ENCODE measurements at regions not wholly inside any gene's neighbourhood (a gene's known extent, or its start where the extent isn't known, plus 50 kb on each side); places are given as distances from the start of the nearest gene placed in this dataset.

- no peak overlapping the region for H3K4me2 ChIP-seq (ENCODE audit: low read length)
- H3K4me1 ChIP-seq (ENCODE audit: control insufficient read depth, low read length) = peaks cover 8% of the 10 kb centered on the region; the same call in 1 of the 2 replicates
- no peaks in the 10 kb centered on the region for H4K20me1 ChIP-seq (ENCODE audit: control insufficient read depth, insufficient read depth, low read depth, low read length)
Measured at GRCh38 chr17:77687417-77687816, 271.1 kb upstream of the TNRC6C start.

GRCh38 chr17:77687921-77688320 lies 270.6 kb upstream of the TNRC6C start:
- Histone ChIP-seq H3K27ac (ENCODE audit: low read depth, low read length) (no peak overlapping the region), H3K79me2 (ENCODE audit: control insufficient read depth, low read length) (no peaks in the 10 kb centered on the region), H3K9me3 (ENCODE audit: control insufficient read depth, insufficient read depth, low read length) (no peaks in the 10 kb centered on the region), H3K36me3 (ENCODE audit: control insufficient read depth, low read length) (no peaks in the 10 kb centered on the region), H3K4me2 (ENCODE audit: low read length) (no peak overlapping the region), H3F3A (ENCODE audit: control insufficient read depth, insufficient read depth) (no peaks in the 10 kb centered on the region), H4K20me1 (ENCODE audit: control insufficient read depth, insufficient read depth, low read depth, low read length) (no peaks in the 10 kb centered on the region), H3K4me1 (ENCODE audit: control insufficient read depth, low read length) (peaks cover 8% of the 10 kb centered on the region; the same call in 1 of the 2 replicates), H3K4me3 (ENCODE audit: low read length) (no peak overlapping the region), H3K27me3 (ENCODE audit: control insufficient read depth, low read length) (peaks cover 19% of the 10 kb centered on the region), H3K9me2 (replicated peaks; ENCODE audit: control insufficient read depth, low read length) (no peaks in the 10 kb centered on the region)
- no peak for TF ChIP-seq EZH2phosphoT487 (IDR thresholded peaks at IDR 0.05; ENCODE audit: borderline replicate concordance, low read length)
- TF ChIP-seq, protein P1, sequence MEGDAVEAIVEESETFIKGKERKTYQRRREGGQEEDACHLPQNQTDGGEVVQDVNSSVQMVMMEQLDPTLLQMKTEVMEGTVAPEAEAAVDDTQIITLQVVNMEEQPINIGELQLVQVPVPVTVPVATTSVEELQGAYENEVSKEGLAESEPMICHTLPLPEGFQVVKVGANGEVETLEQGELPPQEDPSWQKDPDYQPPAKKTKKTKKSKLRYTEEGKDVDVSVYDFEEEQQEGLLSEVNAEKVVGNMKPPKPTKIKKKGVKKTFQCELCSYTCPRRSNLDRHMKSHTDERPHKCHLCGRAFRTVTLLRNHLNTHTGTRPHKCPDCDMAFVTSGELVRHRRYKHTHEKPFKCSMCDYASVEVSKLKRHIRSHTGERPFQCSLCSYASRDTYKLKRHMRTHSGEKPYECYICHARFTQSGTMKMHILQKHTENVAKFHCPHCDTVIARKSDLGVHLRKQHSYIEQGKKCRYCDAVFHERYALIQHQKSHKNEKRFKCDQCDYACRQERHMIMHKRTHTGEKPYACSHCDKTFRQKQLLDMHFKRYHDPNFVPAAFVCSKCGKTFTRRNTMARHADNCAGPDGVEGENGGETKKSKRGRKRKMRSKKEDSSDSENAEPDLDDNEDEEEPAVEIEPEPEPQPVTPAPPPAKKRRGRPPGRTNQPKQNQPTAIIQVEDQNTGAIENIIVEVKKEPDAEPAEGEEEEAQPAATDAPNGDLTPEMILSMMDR (IDR thresholded peaks at IDR 0.05; ENCODE audit: low read depth, low read length, poor library complexity, severe bottlenecking) = no peak

More at GRCh38 chr17:77687417-77687816, 271.1 kb upstream of the TNRC6C start:
- TF ChIP-seq, protein P1 (IDR thresholded peaks at IDR 0.05; ENCODE audit: low read depth, low read length, poor library complexity, severe bottlenecking) = no peak
- no peak for TF ChIP-seq EZH2phosphoT487 (IDR thresholded peaks at IDR 0.05; ENCODE audit: borderline replicate concordance, low read length)
- Histone ChIP-seq H3K27me3 (ENCODE audit: control insufficient read depth, low read length) (peaks cover 17% of the 10 kb centered on the region), H3K4me3 (ENCODE audit: low read length) (no peak overlapping the region), H3K36me3 (ENCODE audit: control insufficient read depth, low read length) (no peaks in the 10 kb centered on the region), H3K9me2 (replicated peaks; ENCODE audit: control insufficient read depth, low read length) (no peaks in the 10 kb centered on the region), H3F3A (ENCODE audit: control insufficient read depth, insufficient read depth) (no peaks in the 10 kb centered on the region), H3K79me2 (ENCODE audit: control insufficient read depth, low read length) (no peaks in the 10 kb centered on the region), H3K9me3 (ENCODE audit: control insufficient read depth, insufficient read depth, low read length) (no peaks in the 10 kb centered on the region), H3K27ac (ENCODE audit: low read depth, low read length) (no peak overlapping the region)

DNA sequence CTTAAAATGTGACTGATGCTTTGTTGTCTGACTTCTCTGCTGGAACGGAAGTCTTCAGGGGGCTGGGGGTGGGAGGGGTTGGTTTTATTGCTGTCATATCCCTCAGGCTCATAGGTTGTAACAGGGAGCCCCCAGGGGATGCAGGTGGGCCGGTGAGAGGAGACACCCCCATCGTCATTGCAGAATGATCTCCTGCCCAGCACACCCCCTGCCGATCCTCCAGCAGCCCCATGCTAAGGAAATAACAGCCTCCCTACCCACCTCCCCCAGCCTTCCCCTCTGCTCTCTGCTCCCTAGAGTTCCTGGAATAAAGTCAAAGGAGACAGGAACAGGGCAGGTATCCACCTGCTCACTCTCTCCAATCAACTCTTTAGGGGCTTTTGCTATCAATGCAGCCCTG lies 270.1 kb upstream of the TNRC6C start:
- no peaks in the 10 kb centered on the region for H3F3A ChIP-seq (ENCODE audit: control insufficient read depth, insufficient read depth)
- no peak overlapping the region for H3K27ac ChIP-seq (ENCODE audit: low read depth, low read length)
- TF ChIP-seq EZH2phosphoT487 (IDR thresholded peaks at IDR 0.05; ENCODE audit: borderline replicate concordance, low read length) = no peak
- TF ChIP-seq, protein P1 (IDR thresholded peaks at IDR 0.05; ENCODE audit: low read depth, low read length, poor library complexity, severe bottlenecking) = no peak

More for the DNA sequence above, 270.1 kb upstream of the TNRC6C start:
- no peaks in the 10 kb centered on the region for H3K9me2 ChIP-seq (replicated peaks; ENCODE audit: control insufficient read depth, low read length)
- H3K4me2 ChIP-seq (ENCODE audit: low read length) = no peak overlapping the region
- no peaks in the 10 kb centered on the region for H4K20me1 ChIP-seq (ENCODE audit: control insufficient read depth, insufficient read depth, low read depth, low read length)
- no peaks in the 10 kb centered on the region for H3K9me3 ChIP-seq (ENCODE audit: control insufficient read depth, insufficient read depth, low read length)
- H3K36me3 ChIP-seq (ENCODE audit: control insufficient read depth, low read length) = no peaks in the 10 kb centered on the region
- H3K4me3 ChIP-seq (ENCODE audit: low read length) = no peak overlapping the region
- no peaks in the 10 kb centered on the region for H3K79me2 ChIP-seq (ENCODE audit: control insufficient read depth, low read length)
- peaks cover 19% of the 10 kb centered on the region for H3K27me3 ChIP-seq (ENCODE audit: control insufficient read depth, low read length)
- H3K4me1 ChIP-seq (ENCODE audit: control insufficient read depth, low read length) = peaks cover 8% of the 10 kb centered on the region; the same call in 1 of the 2 replicates
